ENCODE measurements at regions not wholly inside any gene's neighbourhood (a gene's known extent, or its start where the extent isn't known, plus 50 kb on each side); places are given as distances from the start of the nearest gene placed in this dataset.
"Not testable (repeated sequence)": the region's sequence is repeated elsewhere in the genome, so short reads cannot be mapped to it uniquely, and the experiment has no call there.

- TF ChIP-seq REST (IDR thresholded peaks at IDR 0.05; ENCODE audit: insufficient read depth in 1 of 2, low read depth in 2 of 2, low read length in 1 of 2); CTCF (IDR thresholded peaks at IDR 0.05): not testable (repeated sequence)
These were observed 209.9 kb downstream of the UTRN start for GRCh38 chr6:144495076-144495475.
